OCI-LY7 (cell line): ENCODE measurements at regions not wholly inside any gene's neighbourhood (a gene's known extent, or its start where the extent isn't known, plus 50 kb on each side); places are given as distances from the start of the nearest gene placed in this dataset.

ENCODE experiments used
- BruUV-seq: library from RNA; stranded (reverse); fragments of 400-500 nt; replicated peaks from 2 replicates; lab custom pipeline; 2021; lab: Mats Ljungman, UMichigan
- CTCF ChIA-PET: fragments of 300-600 bp; sonication (Branson Sonifier 250); formaldehyde crosslinking; loops from one replicate; lab custom pipeline; 2022; ENCODE audit warnings: antibody characterized with exemption; ENCODE audit not compliant: unreplicated experiment; lab: Charles Lee
- POLR2A ChIA-PET: fragments of 300-600 bp; sonication (Branson Sonifier 250); formaldehyde crosslinking; loops from one replicate; lab custom pipeline; 2022; ENCODE audit warnings: antibody characterized with exemption; lab: Charles Lee
- DNase-seq: peaks from one replicate; pipeline ENCODE4 v3.0.0-alpha.2; 2015; ENCODE audit warnings: low spot score
- H2AFZ ChIP-seq: fragments of 200-600 bp; sonication (generic), shearing (Covaris generic); 2 replicates; pipeline ENCODE4 v1.6.1; 2014; ENCODE audit warnings: mild to moderate bottlenecking, antibody characterized with exemption, low read length, moderate library complexity
- H3K27ac ChIP-seq: fragments of 200-600 bp; sonication (generic); 2 replicates; pipeline ENCODE4 v1.5.1; 2014; ENCODE audit warnings: mixed run types, low read depth, mild to moderate bottlenecking, moderate library complexity, low read length, inconsistent platforms; ENCODE audit not compliant: poor library complexity, severe bottlenecking
- H3K36me3 ChIP-seq: fragments of 200-600 bp; sonication (generic); 2 replicates; pipeline ENCODE4 v1.6.1; 2014; ENCODE audit warnings: mild to moderate bottlenecking, antibody characterized with exemption, low read length, moderate library complexity, mixed read lengths; ENCODE audit not compliant: insufficient read depth
- H3K4me1 ChIP-seq: fragments of 200-600 bp; sonication (generic); 2 replicates; pipeline ENCODE4 v1.5.1; 2014; ENCODE audit warnings: mild to moderate bottlenecking, low read length; ENCODE audit not compliant: insufficient read depth, poor library complexity, severe bottlenecking
- H3K4me2 ChIP-seq: fragments of 200-600 bp; sonication (generic); 2 replicates; pipeline ENCODE4 v1.6.1; 2014; ENCODE audit warnings: mild to moderate bottlenecking, low read length
- H3K4me3 ChIP-seq: fragments of 200-600 bp; sonication (generic); 2 replicates; pipeline ENCODE4 v1.5.1; 2014; ENCODE audit warnings: mild to moderate bottlenecking, low read depth, low read length; ENCODE audit not compliant: poor library complexity, severe bottlenecking
- H3K79me2 ChIP-seq: fragments of 200-600 bp; sonication (generic); 2 replicates; pipeline ENCODE4 v1.6.1; 2016; ENCODE audit warnings: low read depth, mild to moderate bottlenecking, low read length, moderate library complexity, mixed read lengths; ENCODE audit not compliant: insufficient read depth
- H3K9me2 ChIP-seq: fragments of 200-600 bp; sonication (generic); 2 replicates; pipeline ENCODE4 v1.6.1; 2016; ENCODE audit warnings: mild to moderate bottlenecking, low read length, mixed read lengths; ENCODE audit not compliant: insufficient read depth
- H3K9me3 ChIP-seq: fragments of 200-600 bp; sonication (generic); 2 replicates; pipeline ENCODE4 v1.6.1; 2014; ENCODE audit warnings: mild to moderate bottlenecking, mixed run types, low read length, mixed read lengths
- H4K20me1 ChIP-seq: fragments of 200-600 bp; sonication (generic); 2 replicates; pipeline ENCODE4 v1.6.1; 2014; ENCODE audit warnings: mild to moderate bottlenecking, antibody characterized with exemption, low read length, moderate library complexity, mixed read lengths; ENCODE audit not compliant: insufficient read depth
- CTCF ChIP-seq: fragments of 200-600 bp; sonication (generic); conservative IDR thresholded peaks from 2 replicates; pipeline ENCODE4 v1.5.1; 2014; ENCODE audit warnings: mild to moderate bottlenecking, antibody characterized with exemption, low read length, moderate library complexity, mixed read lengths
- EZH2phosphoT487 ChIP-seq: fragments of 200-600 bp; sonication (generic); IDR thresholded peaks from 2 replicates; pipeline ENCODE4 v1.6.1; 2018; ENCODE audit warnings: low read depth, borderline replicate concordance, mild to moderate bottlenecking, mixed run types, antibody characterized with exemption, low read length, moderate library complexity, mixed read lengths
- intact Hi-C: fragments of 100-400 bp; cut with micrococcal nuclease; formaldehyde crosslinking; loops from one replicate; pipeline ENCODE4 v1.10.0; 2022; ENCODE audit not compliant: unreplicated experiment

GRCh38 chr2:6010163-6010562, 318.0 kb downstream of the SOX11 start:
- H3K4me2 ChIP-seq: no peak overlapping the region
- no peak overlapping the region for H3K27ac ChIP-seq
- H3K9me2 ChIP-seq: no peaks in the 10 kb centered on the region
- no peaks in the 10 kb centered on the region for H4K20me1 ChIP-seq
- BruUV-seq: no TSS peak
- H2AFZ ChIP-seq: no peak overlapping the region
- H3K4me3 ChIP-seq: no peak overlapping the region
- intact Hi-C loops: loop anchor here (10.0 kb wide), 1 partner anchor 515 kb away; no protein-coding TSS in a partner anchor
- H3K36me3 ChIP-seq: no peaks in the 10 kb centered on the region
- no peak for TF ChIP-seq CTCF
- TF ChIP-seq EZH2phosphoT487: no peak
- ChIA-PET CTCF (no interaction called here), POLR2A (interaction anchor here (0.9 kb wide), 1 partner anchor 17 kb away, joined by 3 read pairs; no protein-coding TSS in a partner anchor)
- no peaks in the 10 kb centered on the region for H3K9me3 ChIP-seq
- H3K4me1 ChIP-seq: no peaks in the 10 kb centered on the region
- no peaks in the 10 kb centered on the region for H3K79me2 ChIP-seq
- no peak for DNase-seq

- no peaks in the 10 kb centered on the region for H4K20me1 ChIP-seq
- no peak overlapping the region for H3K27ac ChIP-seq
- H3K9me3 ChIP-seq: no peaks in the 10 kb centered on the region
- no peak overlapping the region for H3K4me3 ChIP-seq
- no peaks in the 10 kb centered on the region for H3K9me2 ChIP-seq
- ChIA-PET POLR2A (no interaction called here), CTCF (no interaction called here)
- no peaks in the 10 kb centered on the region for H3K79me2 ChIP-seq
- H3K36me3 ChIP-seq: no peaks in the 10 kb centered on the region
- no peak overlapping the region for H2AFZ ChIP-seq
- no TSS peak for BruUV-seq
- intact Hi-C loops: loop anchor here (10.0 kb wide), 1 partner anchor 513 kb away; no protein-coding TSS in a partner anchor
- TF ChIP-seq EZH2phosphoT487 (no peak), CTCF (no peak)
- DNase-seq: no peak
- no peak overlapping the region for H3K4me2 ChIP-seq
- no peaks in the 10 kb centered on the region for H3K4me1 ChIP-seq
Measured at GRCh38 chr2:6011921-6012320, 319.7 kb downstream of the SOX11 start.

GRCh38 chr2:6017736-6018286, 325.6 kb downstream of the SOX11 start:
- intact Hi-C loops: loop anchor here (10.0 kb wide), 1 partner anchor 507 kb away; no protein-coding TSS in a partner anchor
- no peaks in the 10 kb centered on the region for H3K4me1 ChIP-seq
- no peaks in the 10 kb centered on the region for H3K9me3 ChIP-seq
- no peak overlapping the region for H3K4me2 ChIP-seq
- CTCF ChIA-PET: interaction anchor here (1.2 kb wide), 1 partner anchor 37 kb away, joined by 4 read pairs; no protein-coding TSS in a partner anchor
- POLR2A ChIA-PET: no interaction called here
- no peaks in the 10 kb centered on the region for H3K79me2 ChIP-seq
- H2AFZ ChIP-seq: no peak overlapping the region
- H3K9me2 ChIP-seq: no peaks in the 10 kb centered on the region
- no peak overlapping the region for H3K4me3 ChIP-seq
- no peaks in the 10 kb centered on the region for H3K36me3 ChIP-seq
- DNase-seq: no peak
- no peaks in the 10 kb centered on the region for H4K20me1 ChIP-seq
- TF ChIP-seq CTCF (no peak), EZH2phosphoT487 (no peak)
- no peak overlapping the region for H3K27ac ChIP-seq
- BruUV-seq: no TSS peak
